ENCODE measurements at regions not wholly inside any gene's neighbourhood (a gene's known extent, or its start where the extent isn't known, plus 50 kb on each side); places are given as distances from the start of the nearest gene placed in this dataset.

GRCh38 chr4:32199639-32200038 is 1479.5 kb downstream of the PCDH7 start:
- no peak for DNase-seq

DNA sequence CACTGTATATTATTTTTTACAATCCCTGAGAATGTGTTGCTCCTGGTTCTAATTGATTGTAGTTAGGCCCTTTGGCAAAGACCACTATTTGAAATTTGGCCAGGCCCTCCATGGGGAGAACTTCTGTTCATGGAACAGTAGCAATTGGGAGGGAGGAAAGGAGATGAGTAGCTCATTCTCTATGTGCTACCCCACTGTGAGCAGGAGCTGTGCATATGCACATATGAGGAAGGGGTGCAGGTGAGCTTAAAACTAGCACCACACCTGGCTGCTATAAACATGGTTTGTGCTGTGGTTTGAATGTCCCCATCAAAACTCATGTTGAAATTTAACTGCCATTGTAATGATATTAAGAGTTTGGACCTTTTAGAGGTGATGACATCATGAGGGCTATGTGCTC is 1483.2 kb downstream of the PCDH7 start:
- DNase-seq: no peak

- no peak for DNase-seq
Observed at GRCh38 chr4:32206756-32207155, 1486.6 kb downstream of the PCDH7 start.

DNA sequence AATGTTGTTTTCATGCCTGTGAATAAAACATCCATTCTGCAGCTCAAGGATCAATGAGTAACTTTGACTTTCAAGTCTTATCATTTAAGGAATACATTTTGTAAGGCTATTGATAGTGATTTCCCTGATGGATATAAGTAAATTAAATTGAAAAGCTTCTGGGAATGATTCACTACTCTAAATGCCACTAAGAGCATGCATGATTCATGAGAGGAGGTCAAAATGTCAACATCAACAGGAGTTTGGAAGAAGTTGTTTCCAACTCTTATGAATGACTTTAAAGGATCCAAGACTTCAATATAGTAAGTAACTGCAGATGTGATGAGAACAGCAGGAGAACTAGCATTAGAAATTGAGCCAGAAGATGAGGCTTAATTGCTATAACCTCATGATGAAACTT is 1487.3 kb downstream of the PCDH7 start:
- no peak for DNase-seq

DNA sequence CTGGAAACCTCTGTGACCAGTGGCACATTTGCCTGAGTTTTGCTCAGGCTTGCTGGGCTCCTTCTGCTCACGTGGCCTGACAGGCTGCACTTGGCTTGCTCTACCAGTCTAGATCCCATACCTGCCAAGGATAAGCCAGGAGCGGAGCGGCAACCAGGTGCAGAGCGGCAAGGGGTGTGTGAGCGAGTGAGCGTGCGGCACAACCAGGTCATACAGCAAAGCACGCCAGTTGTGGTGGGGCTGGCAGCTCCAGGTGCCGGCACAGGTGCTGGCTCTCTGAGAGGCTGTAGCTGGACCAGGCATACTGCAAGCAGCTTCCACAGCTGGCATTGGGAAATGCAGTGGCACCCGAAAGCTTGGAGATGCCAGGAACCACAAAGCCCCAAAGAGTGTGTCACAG is 1495.1 kb downstream of the PCDH7 start:
- no peak for DNase-seq

DNA sequence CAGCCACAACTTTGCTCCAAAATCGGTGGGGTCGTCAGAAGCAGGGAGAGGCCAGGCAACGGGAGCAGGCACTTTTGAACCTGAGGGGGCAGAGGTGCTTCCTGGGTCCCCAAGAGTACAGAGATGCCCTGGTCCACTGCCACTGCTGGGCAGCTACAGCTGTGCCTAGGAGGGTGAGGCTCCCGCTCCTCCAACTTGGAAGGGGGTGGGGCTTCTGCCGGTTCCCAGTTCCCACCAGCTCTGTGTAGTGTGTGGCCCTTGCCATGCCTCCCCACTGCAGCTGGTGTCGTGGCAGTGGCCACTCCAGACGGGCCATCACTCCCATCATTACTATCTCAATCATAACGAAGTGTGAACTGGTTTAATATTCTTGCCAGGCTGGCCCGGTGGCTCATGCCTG is 1496.3 kb downstream of the PCDH7 start:
- no peak for DNase-seq

- no peak for DNase-seq
Observed at GRCh38 chr4:32219306-32220075, 1499.3 kb downstream of the PCDH7 start.

DNA sequence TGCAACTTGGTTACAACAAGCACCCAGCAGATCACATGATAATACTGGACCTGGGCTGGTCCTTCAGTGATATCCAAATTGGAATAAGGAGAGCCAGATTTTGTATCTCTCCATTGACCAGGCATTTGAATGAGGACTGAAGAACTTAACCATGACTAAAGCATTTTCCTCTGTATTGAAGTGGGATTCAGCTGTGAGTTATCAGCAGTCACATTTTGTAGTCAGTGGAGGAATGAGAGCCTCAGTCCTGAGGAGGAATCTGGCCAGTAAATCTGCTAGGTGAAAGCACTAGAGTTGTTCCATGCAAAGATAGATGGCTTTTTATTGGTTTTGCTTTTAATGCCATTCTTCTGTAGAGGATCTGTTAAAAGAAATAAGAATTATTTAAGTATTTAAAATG is 1506.0 kb downstream of the PCDH7 start:
- no peak for DNase-seq

DNA sequence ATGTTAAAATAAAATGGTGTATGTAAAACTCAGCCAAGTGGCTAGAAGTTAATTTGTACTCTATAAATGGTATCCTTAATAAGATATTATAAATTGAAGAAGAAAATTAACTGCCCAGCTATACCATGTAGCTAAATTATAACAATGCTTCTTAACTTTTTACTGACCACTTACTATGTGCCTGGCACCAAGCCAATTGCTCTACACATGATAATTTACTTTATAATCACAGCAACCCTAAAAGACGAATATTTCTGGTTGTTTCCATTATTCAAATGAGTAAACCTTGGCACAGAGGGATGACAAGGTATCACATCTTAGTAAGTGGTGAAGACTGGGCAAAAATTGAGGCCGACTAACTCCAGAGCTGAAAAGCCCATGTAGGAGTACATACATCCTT is 1506.6 kb downstream of the PCDH7 start:
- no peak for DNase-seq

DNA sequence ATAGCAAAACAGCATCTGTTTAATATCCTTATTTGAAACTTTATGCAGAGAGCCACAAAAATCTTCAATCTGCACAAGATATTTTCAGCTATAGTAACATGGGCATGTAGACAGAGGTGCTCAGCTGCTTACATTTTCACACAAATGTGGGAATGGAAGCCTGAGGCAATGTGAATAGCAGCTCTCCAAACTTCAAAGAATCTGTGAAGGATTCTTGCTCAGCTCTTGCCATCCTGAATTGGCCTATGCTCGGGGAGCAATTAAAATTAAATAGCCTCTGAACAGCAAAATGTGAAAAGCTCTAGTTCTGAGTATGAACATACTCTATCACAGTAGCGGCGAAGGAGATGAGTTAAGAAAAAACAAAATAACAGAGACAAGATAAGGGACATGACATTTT is 1523.8 kb downstream of the PCDH7 start:
- DNase-seq: no peak

DNA sequence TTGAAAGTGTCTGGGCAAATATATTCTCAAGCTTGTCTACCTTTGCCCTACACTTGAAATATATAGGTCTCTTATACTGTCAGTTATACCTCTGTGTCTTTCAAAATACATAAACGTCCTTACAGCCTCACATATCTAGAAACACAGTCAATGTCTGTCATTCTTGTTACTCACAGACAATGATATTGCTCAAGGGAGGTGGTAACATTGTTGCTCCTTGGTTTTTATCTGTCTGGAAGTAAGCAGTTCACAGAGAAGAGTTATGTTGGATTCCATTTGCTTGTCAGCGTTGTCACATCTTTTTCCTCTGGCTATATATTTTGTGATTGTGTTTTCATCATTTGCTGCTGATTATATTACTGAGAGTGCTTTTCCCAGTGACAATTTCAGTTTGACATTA is 1528.9 kb downstream of the PCDH7 start:
- DNase-seq: no peak

DNA sequence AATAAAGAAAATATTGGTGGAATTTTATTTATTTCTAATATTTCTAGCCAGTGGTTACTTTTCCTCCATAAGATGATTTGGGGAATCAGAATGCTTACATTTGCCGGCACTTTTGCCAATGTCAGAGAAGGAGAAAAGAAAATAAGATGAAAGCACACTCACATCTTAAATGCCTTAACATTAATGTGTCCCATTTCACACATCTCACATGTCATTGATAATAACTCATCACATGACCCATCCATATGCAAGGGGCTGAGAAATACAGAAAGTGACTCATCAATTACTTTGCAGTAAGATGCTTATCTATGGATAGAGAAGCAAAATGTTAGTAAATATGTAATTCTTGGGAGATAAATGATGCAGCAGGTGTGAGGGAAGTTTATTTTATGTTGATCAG is 1531.0 kb downstream of the PCDH7 start:
- no peak for DNase-seq

DNA sequence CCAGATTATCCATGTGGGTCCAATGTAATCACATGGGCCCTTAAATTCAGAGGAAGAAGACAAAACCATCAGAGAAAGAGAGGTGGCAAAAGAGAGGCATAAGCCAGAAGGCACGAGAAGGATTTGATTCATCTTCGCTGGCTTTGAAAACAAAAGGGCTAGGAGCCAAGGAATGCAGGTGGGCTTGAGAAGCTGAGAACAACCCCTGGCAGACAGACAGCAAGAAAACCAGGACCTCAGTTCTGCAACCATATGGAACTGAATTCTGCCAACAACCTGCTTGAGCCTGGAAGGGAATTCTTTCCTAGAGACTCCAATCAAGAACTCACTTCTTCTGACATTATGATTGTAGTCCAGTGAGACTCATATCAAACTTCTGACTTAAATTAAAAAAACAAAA is 1531.8 kb downstream of the PCDH7 start:
- no peak for DNase-seq

- no peak for DNase-seq
Observed at GRCh38 chr4:32254216-32254615, 1534.0 kb downstream of the PCDH7 start.

GRCh38 chr4:32258986-32259385 is 1538.8 kb downstream of the PCDH7 start:
- DNase-seq: no peak

- DNase-seq: no peak
Observed at GRCh38 chr4:32261196-32261595, 1541.0 kb downstream of the PCDH7 start.

DNA sequence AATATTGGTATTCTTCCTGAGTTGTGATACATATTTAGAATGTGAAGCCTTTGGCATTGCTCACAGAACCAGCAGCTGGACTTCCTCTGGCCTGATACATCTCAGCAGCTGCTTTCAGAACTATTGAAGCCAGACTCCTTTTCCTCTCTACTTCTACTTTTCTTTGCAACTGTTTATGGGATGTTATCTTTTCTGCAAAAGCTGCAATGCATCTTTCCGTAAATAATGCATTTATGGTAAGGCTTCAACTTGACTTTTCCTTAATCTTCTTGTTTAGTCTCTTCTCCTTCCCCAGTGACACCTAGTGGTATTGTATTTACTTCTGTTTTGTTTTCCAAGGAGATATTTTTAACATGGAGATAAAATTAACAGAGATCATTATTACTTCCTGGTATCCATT is 1548.7 kb downstream of the PCDH7 start:
- DNase-seq: no peak

GRCh38 chr4:32290102-32290501 is 1569.9 kb downstream of the PCDH7 start:
- no peak for DNase-seq

GRCh38 chr4:32318926-32319325 is 1598.8 kb downstream of the PCDH7 start:
- no peak for DNase-seq

DNA sequence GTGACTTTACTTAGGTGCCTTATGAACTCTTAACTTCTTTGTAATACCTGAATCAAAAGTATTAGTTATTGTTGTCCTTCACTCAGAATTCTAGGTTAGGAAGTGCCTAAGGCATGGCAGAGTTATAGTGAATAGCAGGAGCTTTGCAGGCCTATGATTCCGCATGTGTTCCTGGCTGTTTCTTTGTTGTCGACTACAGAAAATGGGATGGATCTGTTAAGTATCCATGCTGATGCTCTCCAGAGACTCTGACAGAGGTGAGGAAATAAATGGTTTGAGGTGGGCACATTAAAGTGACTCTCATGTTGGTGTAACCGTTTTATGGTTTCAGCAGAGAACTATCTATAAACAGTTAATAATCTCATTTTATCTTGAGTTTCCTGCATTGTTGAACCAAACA is 1601.3 kb downstream of the PCDH7 start:
- no peak for DNase-seq

DNA sequence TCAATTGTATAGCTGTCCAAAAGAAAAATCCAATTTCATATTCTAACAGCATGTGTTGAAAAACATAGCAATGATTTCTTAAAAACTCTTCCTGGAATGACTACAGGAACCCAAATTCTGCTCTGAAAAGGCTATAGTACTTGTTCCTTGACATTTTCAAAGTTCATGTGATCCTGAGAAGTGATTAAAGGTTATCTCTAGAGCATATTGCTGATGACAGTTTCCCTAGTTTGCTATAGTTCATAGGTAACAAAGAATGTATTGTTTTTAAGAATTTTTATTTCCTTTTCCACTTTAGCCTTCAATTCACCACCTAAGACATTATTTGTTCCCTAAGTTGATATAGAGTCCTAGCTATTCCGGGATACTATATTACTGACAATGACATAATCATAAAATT is 1614.6 kb downstream of the PCDH7 start:
- no peak for DNase-seq

- DNase-seq: no peak
Observed at GRCh38 chr4:32337403-32337802, 1617.2 kb downstream of the PCDH7 start.

DNA sequence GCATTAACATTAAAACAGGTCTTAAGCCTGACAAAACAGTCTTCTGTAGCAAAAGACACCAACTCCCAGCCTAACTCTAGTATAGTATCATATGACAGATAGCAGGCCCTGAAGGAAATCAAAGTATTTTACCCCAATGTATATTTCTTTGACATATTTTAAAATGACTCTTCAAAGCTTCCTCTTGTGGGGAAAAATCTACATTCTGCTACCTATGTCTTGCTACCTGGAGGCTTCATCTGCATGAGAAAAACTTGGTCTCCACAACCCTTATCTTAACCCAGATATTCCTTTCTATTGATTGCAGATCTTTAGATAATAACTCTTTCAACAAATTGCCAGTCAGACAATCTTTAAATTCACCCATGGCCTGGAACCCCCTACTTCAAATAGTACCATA is 1620.4 kb downstream of the PCDH7 start:
- no peak for DNase-seq

DNA sequence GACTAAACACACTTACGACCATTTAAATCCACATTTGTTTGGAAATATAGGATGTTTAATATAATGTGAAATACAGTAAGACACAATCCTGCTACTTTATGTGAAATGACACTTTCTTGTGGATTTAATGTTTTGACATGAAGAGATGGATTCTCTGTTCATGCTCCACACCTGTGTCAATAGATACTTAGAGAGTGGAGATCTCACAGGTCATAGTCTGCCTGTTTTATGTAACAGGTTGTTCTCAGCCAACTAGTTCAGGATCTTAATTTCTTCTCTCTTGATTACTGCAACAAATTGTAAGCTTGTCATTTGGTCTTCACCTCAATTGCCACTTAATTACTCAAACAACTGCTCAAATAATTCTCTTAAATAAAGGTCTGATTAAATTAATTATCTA is 1621.2 kb downstream of the PCDH7 start:
- DNase-seq: no peak

DNA sequence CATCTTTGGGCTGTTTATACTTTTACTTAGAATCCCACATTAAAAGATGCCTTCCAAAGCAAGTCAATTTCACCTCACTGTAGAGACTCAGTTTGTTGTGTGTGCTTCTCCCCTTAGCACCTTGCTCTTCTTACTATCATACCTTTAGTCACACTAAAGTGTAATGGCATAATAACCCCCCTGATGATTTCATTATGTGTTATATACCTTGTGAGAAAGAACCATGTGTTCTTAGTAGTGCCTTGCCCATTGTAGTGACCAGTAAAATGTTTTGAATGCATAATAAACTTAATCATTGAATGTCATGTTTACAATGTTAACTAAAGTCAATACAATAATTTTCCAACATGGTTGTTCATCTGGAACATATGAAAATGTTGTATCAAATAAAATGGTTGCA is 1621.9 kb downstream of the PCDH7 start:
- DNase-seq: no peak

DNA sequence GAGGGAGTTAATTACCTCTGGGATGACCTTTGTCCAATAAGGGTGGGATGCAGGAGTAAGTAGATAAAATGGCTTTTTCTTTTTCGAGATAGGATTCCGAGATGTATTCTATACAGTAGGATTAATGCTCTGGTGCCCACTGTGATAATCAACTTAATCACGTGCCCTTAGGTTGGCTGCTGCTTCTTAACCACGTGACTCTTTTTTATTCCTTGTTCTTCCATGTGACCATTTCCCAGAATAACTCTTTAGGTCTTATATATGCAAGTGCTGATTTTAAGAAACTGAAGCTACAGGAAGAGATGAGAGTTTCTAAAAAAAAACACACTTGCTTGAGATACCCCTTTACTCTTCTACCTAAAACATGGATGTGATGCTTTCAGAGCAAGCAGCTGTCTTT is 1628.9 kb downstream of the PCDH7 start:
- DNase-seq: no peak
